ENCODE measurements at regions not wholly inside any gene's neighbourhood (a gene's known extent, or its start where the extent isn't known, plus 50 kb on each side); places are given as distances from the start of the nearest gene placed in this dataset.
"Not testable (repeated sequence)": the region's sequence is repeated elsewhere in the genome, so short reads cannot be mapped to it uniquely, and the experiment has no call there.

GRCh38 chr2:235109561-235109960 lies 157.7 kb downstream of the SH3BP4 start:
- not testable (repeated sequence) for H3K27me3 ChIP-seq (ENCODE audit: insufficient read depth, poor library complexity, severe bottlenecking); H3K27ac ChIP-seq (replicated peaks); DNase-seq (ENCODE audit: low read depth in 1 of 2, low spot score in 1 of 2); H3K4me3 ChIP-seq (replicated peaks; ENCODE audit: insufficient read depth, low read length)

DNA sequence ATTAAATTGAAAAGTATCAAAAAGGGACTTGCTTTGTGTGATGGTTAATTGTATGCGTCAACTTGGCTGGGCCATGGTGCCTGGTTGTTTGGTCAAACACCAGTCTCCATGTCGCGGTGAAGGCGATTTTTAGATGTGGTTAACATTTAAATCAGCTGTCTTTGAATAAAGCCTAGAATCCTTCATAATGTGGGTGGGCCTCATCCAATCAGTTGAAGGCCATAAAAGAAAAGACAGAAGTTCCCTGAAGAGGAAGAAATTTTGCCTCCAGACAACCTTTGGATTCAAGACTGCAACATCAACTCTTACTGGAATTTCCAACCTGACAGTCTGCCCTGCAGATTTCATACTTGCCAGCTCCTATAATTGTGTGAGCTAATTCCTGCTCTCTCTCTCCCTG lies 160.5 kb downstream of the SH3BP4 start:
- no peak for TF ChIP-seq REST (IDR thresholded peaks at IDR 0.05; ENCODE audit: insufficient replicate concordance, low read depth)
- TF ChIP-seq POLR2AphosphoS5 (IDR thresholded peaks at IDR 0.05; ENCODE audit: low read depth) = no peak
- no peak for TF ChIP-seq SPI1 (IDR thresholded peaks at IDR 0.05; ENCODE audit: borderline replicate concordance, low read depth)
- TF ChIP-seq GABPA (IDR thresholded peaks at IDR 0.05; ENCODE audit: low read depth) = no peak
- TF ChIP-seq CTCF (IDR thresholded peaks at IDR 0.05; ENCODE audit: insufficient read depth, low read length) = no peak
- Histone ChIP-seq H3K27ac (replicated peaks) (no peak overlapping the region), H3K4me3 (replicated peaks; ENCODE audit: insufficient read depth, low read length) (no peak overlapping the region), H3K27me3 (ENCODE audit: insufficient read depth, poor library complexity, severe bottlenecking) (peaks cover under 1% of the 10 kb centered on the region)
- DNase-seq (ENCODE audit: low read depth in 1 of 2, low spot score in 1 of 2) = no peak

- TF ChIP-seq SPI1 (IDR thresholded peaks at IDR 0.05; ENCODE audit: borderline replicate concordance, low read depth) = no peak
- TF ChIP-seq POLR2AphosphoS5 (IDR thresholded peaks at IDR 0.05; ENCODE audit: low read depth) = no peak
- no peak for TF ChIP-seq GABPA (IDR thresholded peaks at IDR 0.05; ENCODE audit: low read depth)
- no peak for TF ChIP-seq REST (IDR thresholded peaks at IDR 0.05; ENCODE audit: insufficient replicate concordance, low read depth)
- TF ChIP-seq CTCF (IDR thresholded peaks at IDR 0.05; ENCODE audit: insufficient read depth, low read length) = no peak
- DNase-seq (ENCODE audit: low read depth in 1 of 2, low spot score in 1 of 2) = no peak
- Histone ChIP-seq H3K27ac (replicated peaks) (no peak overlapping the region), H3K4me3 (replicated peaks; ENCODE audit: insufficient read depth, low read length) (no peak overlapping the region), H3K27me3 (ENCODE audit: insufficient read depth, poor library complexity, severe bottlenecking) (peaks cover 2% of the 10 kb centered on the region)
Measured at GRCh38 chr2:235113854-235114253, 162.0 kb downstream of the SH3BP4 start.

DNA sequence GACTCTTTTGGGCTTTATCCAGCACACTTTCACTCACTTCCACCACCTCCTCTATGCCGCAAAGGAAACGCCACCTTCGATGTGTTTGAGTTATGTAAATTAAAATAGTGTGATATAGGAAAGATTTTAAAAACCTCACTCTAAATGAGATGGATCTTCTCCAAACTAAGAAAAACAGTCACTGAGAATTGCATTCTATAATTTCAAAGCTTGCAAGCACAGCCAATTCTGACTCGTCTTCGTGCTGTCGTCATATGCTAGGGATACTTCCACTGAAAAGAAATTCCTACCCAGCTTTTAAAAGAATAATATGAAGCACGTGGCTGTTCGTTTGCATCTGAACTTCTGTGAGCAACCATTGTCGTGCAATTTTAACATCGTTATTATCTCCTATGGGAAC lies 162.5 kb downstream of the SH3BP4 start:
- DNase-seq (ENCODE audit: low read depth in 1 of 2, low spot score in 1 of 2) = no peak
- Histone ChIP-seq H3K27me3 (ENCODE audit: insufficient read depth, poor library complexity, severe bottlenecking) (peaks cover 2% of the 10 kb centered on the region), H3K4me3 (replicated peaks; ENCODE audit: insufficient read depth, low read length) (no peak overlapping the region), H3K27ac (replicated peaks) (no peak overlapping the region)
- TF ChIP-seq POLR2AphosphoS5 (IDR thresholded peaks at IDR 0.05; ENCODE audit: low read depth) = no peak
- TF ChIP-seq SPI1 (IDR thresholded peaks at IDR 0.05; ENCODE audit: borderline replicate concordance, low read depth) = no peak
- TF ChIP-seq GABPA (IDR thresholded peaks at IDR 0.05; ENCODE audit: low read depth) = no peak
- TF ChIP-seq CTCF (IDR thresholded peaks at IDR 0.05; ENCODE audit: insufficient read depth, low read length) = no peak
- no peak for TF ChIP-seq REST (IDR thresholded peaks at IDR 0.05; ENCODE audit: insufficient replicate concordance, low read depth)
